ENCODE measurements at regions not wholly inside any gene's neighbourhood (a gene's known extent, or its start where the extent isn't known, plus 50 kb on each side); places are given as distances from the start of the nearest gene placed in this dataset.

DNA sequence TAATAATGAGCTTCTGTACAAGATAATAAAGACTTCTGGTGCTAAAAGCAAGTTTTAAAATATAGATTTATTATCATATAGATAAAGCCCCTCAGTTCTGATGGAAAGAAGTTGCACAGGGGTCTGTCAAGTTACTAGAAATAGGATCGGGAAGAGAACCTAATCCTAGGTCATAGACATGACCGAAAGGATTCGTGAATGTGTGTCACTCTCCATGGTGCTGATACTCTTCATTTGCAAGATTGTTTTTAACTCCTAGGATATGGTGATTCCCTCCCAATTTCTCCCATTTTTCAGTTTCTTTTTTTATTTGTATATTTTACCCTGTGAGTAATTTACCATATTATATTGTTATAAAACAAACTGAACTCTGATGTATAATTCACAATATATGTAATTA lies 58.9 kb upstream of the CTNNA2 start:
- TF ChIP-seq, protein P1, sequence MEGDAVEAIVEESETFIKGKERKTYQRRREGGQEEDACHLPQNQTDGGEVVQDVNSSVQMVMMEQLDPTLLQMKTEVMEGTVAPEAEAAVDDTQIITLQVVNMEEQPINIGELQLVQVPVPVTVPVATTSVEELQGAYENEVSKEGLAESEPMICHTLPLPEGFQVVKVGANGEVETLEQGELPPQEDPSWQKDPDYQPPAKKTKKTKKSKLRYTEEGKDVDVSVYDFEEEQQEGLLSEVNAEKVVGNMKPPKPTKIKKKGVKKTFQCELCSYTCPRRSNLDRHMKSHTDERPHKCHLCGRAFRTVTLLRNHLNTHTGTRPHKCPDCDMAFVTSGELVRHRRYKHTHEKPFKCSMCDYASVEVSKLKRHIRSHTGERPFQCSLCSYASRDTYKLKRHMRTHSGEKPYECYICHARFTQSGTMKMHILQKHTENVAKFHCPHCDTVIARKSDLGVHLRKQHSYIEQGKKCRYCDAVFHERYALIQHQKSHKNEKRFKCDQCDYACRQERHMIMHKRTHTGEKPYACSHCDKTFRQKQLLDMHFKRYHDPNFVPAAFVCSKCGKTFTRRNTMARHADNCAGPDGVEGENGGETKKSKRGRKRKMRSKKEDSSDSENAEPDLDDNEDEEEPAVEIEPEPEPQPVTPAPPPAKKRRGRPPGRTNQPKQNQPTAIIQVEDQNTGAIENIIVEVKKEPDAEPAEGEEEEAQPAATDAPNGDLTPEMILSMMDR (IDR thresholded peaks at IDR 0.05; ENCODE audit: poor library complexity, severe bottlenecking), result no peak
- TF ChIP-seq POLR2AphosphoS5 (IDR thresholded peaks at IDR 0.05), result no peak
- TF ChIP-seq EZH2 (IDR thresholded peaks at IDR 0.05; ENCODE audit: borderline replicate concordance, insufficient read depth, low read length, poor library complexity, severe bottlenecking), result no peak
- no peak for TF ChIP-seq MXI1 (conservative IDR thresholded peaks at IDR 0.05; ENCODE audit: poor library complexity, severe bottlenecking)
- TF ChIP-seq EP300 (conservative IDR thresholded peaks at IDR 0.05; ENCODE audit: poor library complexity, severe bottlenecking), result no peak
- no peak for TF ChIP-seq TAF1 (IDR thresholded peaks at IDR 0.05; ENCODE audit: low read depth)
- TF ChIP-seq, protein P2, sequence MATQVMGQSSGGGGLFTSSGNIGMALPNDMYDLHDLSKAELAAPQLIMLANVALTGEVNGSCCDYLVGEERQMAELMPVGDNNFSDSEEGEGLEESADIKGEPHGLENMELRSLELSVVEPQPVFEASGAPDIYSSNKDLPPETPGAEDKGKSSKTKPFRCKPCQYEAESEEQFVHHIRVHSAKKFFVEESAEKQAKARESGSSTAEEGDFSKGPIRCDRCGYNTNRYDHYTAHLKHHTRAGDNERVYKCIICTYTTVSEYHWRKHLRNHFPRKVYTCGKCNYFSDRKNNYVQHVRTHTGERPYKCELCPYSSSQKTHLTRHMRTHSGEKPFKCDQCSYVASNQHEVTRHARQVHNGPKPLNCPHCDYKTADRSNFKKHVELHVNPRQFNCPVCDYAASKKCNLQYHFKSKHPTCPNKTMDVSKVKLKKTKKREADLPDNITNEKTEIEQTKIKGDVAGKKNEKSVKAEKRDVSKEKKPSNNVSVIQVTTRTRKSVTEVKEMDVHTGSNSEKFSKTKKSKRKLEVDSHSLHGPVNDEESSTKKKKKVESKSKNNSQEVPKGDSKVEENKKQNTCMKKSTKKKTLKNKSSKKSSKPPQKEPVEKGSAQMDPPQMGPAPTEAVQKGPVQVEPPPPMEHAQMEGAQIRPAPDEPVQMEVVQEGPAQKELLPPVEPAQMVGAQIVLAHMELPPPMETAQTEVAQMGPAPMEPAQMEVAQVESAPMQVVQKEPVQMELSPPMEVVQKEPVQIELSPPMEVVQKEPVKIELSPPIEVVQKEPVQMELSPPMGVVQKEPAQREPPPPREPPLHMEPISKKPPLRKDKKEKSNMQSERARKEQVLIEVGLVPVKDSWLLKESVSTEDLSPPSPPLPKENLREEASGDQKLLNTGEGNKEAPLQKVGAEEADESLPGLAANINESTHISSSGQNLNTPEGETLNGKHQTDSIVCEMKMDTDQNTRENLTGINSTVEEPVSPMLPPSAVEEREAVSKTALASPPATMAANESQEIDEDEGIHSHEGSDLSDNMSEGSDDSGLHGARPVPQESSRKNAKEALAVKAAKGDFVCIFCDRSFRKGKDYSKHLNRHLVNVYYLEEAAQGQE (IDR thresholded peaks at IDR 0.05; ENCODE audit: borderline replicate concordance), result peak; percentile 32

All from neural cell (in vitro differentiated cells).